Endothelial cell of umbilical vein (primary cell): ENCODE measurements at regions not wholly inside any gene's neighbourhood (a gene's known extent, or its start where the extent isn't known, plus 50 kb on each side); places are given as distances from the start of the nearest gene placed in this dataset.

ENCODE experiments used
- BruUV-seq: library from RNA; stranded (reverse); fragments of 400-500 nt; replicated peaks from 2 replicates; lab custom pipeline; 2021; lab: Mats Ljungman, UMichigan
- CTCF ChIA-PET: fragments of 300-600, 350-600 bp; sonication (Branson Sonifier 250); formaldehyde crosslinking; loops from one replicate; lab custom pipeline; 2021; ENCODE audit warnings: antibody characterized with exemption, inconsistent platforms; lab: Charles Lee
- POLR2A ChIA-PET: fragments of 300-600, 350-600 bp; sonication (Branson Sonifier 250); formaldehyde crosslinking; loops from one replicate; lab custom pipeline; 2021; ENCODE audit warnings: antibody characterized with exemption, inconsistent platforms; lab: Charles Lee
- DNase-seq: peaks from one replicate; pipeline ENCODE4 v3.0.0-alpha.2; 2011; ENCODE audit warnings: low read depth, low spot score
- FAIRE-seq: peaks from 2 replicates; lab custom pipeline; 2011; peaks lifted over from hg19 to GRCh38; lab: Jason Lieb, UNC
- H2AFZ ChIP-seq: 2 replicates; pipeline ENCODE4 v1.6.0; 2012; ENCODE audit warnings: low read depth, low read length, control low read depth, inconsistent platforms
- H3K27ac ChIP-seq: 2 replicates; pipeline ENCODE4 v1.5.1; 2011; ENCODE audit warnings: low read depth, mild to moderate bottlenecking, control low read depth, low read length, moderate library complexity; ENCODE audit not compliant: insufficient read depth
- H3K27me3 ChIP-seq, 2 experiments: 2 replicates each; pipeline versions ENCODE4 v1.6.0 to v1.6.1; 2011; ENCODE audit warnings: low read length in 2 of 2, mixed read lengths in 1 of 2; ENCODE audit not compliant: control insufficient read depth in 2 of 2, insufficient read depth in 2 of 2
- H3K36me3 ChIP-seq, 2 experiments: 2 replicates in 1 of 2; 3 replicates in 1 of 2; pipeline ENCODE4 v1.5.1; 2011; ENCODE audit warnings: low read length in 2 of 2, mild to moderate bottlenecking in 1 of 2, moderate library complexity in 1 of 2; ENCODE audit not compliant: control insufficient read depth in 2 of 2, insufficient read depth in 2 of 2; ENCODE audit errors: extremely low read depth in 1 of 2
- H3K4me1 ChIP-seq: 3 replicates; pipeline ENCODE4 v1.5.1; 2011; ENCODE audit warnings: mild to moderate bottlenecking, low read length; ENCODE audit not compliant: control insufficient read depth, insufficient read depth; ENCODE audit errors: extremely low read depth
- H3K4me2 ChIP-seq: 2 replicates; pipeline ENCODE4 v1.6.1; 2011; ENCODE audit warnings: low read length, control low read depth, mixed read lengths; ENCODE audit not compliant: insufficient read depth
- H3K4me3 ChIP-seq, 3 experiments: fragments of 200-600 bp in 1 of 3; sonication (generic), shearing (Covaris generic) in 1 of 3; replicated peaks in 1 of 3; 2 replicates each; pipeline ENCODE4 v1.5.1; 2011 to 2016; ENCODE audit warnings: control low read depth in 3 of 3, low read length in 3 of 3, mild to moderate bottlenecking in 2 of 3, inconsistent platforms in 1 of 3, low read depth in 1 of 3, moderate library complexity in 1 of 3; ENCODE audit not compliant: insufficient read depth in 1 of 3
- H3K79me2 ChIP-seq: 2 replicates; pipeline ENCODE4 v1.6.0; 2012; ENCODE audit warnings: low read length, inconsistent platforms; ENCODE audit not compliant: control insufficient read depth, insufficient read depth
- H3K9ac ChIP-seq: replicated peaks from 2 replicates; pipeline ENCODE3; 2011; ENCODE audit warnings: low read length, control low read depth; ENCODE audit not compliant: insufficient read depth; ENCODE audit errors: extremely low read depth
- H3K9me1 ChIP-seq: replicated peaks from 3 replicates; pipeline ENCODE4 v1.6.0; 2011; ENCODE audit warnings: mild to moderate bottlenecking, low read length; ENCODE audit not compliant: control insufficient read depth, insufficient read depth; ENCODE audit errors: extremely low read depth
- H3K9me3 ChIP-seq: replicated peaks from 2 replicates; pipeline ENCODE4 v1.5.1; 2012; ENCODE audit warnings: low read length, inconsistent platforms; ENCODE audit not compliant: control insufficient read depth, insufficient read depth
- H4K20me1 ChIP-seq: replicated peaks from 2 replicates; pipeline ENCODE3; 2011; ENCODE audit warnings: mild to moderate bottlenecking, low read length; ENCODE audit not compliant: control insufficient read depth, insufficient read depth; ENCODE audit errors: extremely low read depth
- CTCF ChIP-seq, 2 donors: IDR thresholded peaks; 1 replicate in 1 of 2; 2 replicates in 1 of 2; pipeline ENCODE4 v1.5.1; 2011; ENCODE audit warnings: low read length in 2 of 2, mild to moderate bottlenecking in 2 of 2, moderate library complexity in 2 of 2, control low read depth in 1 of 2, inconsistent platforms in 1 of 2, low read depth in 1 of 2; ENCODE audit not compliant: insufficient read depth in 1 of 2; ENCODE audit errors: extremely low read depth in 1 of 2
- EZH2 ChIP-seq: IDR thresholded peaks from 2 replicates; pipeline ENCODE4 v1.6.1; 2012; ENCODE audit warnings: borderline replicate concordance, low read depth, mild to moderate bottlenecking, moderate library complexity, low read length, inconsistent platforms; ENCODE audit not compliant: severe bottlenecking
- FOS ChIP-seq: IDR thresholded peaks from 2 replicates; pipeline ENCODE4 v1.6.1; 2011; ENCODE audit warnings: mild to moderate bottlenecking, low read length, moderate library complexity, borderline replicate concordance; ENCODE audit not compliant: insufficient read depth
- GATA2 ChIP-seq: IDR thresholded peaks from 2 replicates; pipeline ENCODE4 v1.7.0; 2011; ENCODE audit warnings: low read depth, mild to moderate bottlenecking, moderate library complexity, mixed read lengths, low read length; ENCODE audit not compliant: insufficient read length, insufficient read depth
- JUN ChIP-seq: IDR thresholded peaks from 2 replicates; pipeline ENCODE4 v1.6.1; 2011; ENCODE audit warnings: borderline replicate concordance, low read depth; ENCODE audit not compliant: insufficient read length, insufficient read depth
- MAX ChIP-seq: IDR thresholded peaks from 2 replicates; pipeline ENCODE4 v1.6.1; 2011; ENCODE audit not compliant: insufficient read depth, insufficient read length
- MYC ChIP-seq: IDR thresholded peaks from one replicate; pipeline ENCODE4 v1.6.1; 2011; ENCODE audit warnings: mild to moderate bottlenecking, low read depth, low read length
- POLR2A ChIP-seq: IDR thresholded peaks from 2 replicates; pipeline ENCODE4 v1.6.1; 2012; ENCODE audit warnings: low read depth, mild to moderate bottlenecking, control low read depth, low read length
- POLR2AphosphoS5 ChIP-seq: IDR thresholded peaks from 2 replicates; pipeline ENCODE4 v1.6.1; 2012; ENCODE audit warnings: low read depth, mild to moderate bottlenecking, control low read depth, low read length, moderate library complexity; ENCODE audit not compliant: insufficient read depth
- dilution Hi-C: fragments of 300-500 bp; cut with MboI; formaldehyde crosslinking; loops from one replicate; pipeline ENCODE4 v1.15.0; 2019; ENCODE audit warnings: low sequenced_read_pairs; ENCODE audit not compliant: extremely low pct_ligation_motif_present
- intact Hi-C: fragments of 100-400 bp; cut with micrococcal nuclease; formaldehyde crosslinking; loops from one replicate; pipeline ENCODE4 v1.10.0; 2022

GRCh38 chr3:116950301-116951055 lies 240.9 kb downstream of the TUSC7 start:
- ChIA-PET CTCF (no interaction called here), POLR2A (no interaction called here)
- intact Hi-C loops = no loop called here
- BruUV-seq = no TSS peak
- Histone ChIP-seq H3K9me3 (no peaks in the 10 kb centered on the region), H3K4me1 (no peaks in the 10 kb centered on the region), H4K20me1 (no peaks in the 10 kb centered on the region), H3K27ac (no peak overlapping the region), H2AFZ (no peak overlapping the region), H3K4me2 (no peak overlapping the region), H3K9ac (no peak overlapping the region), H3K27me3 (no peaks in the 10 kb centered on the region), H3K79me2 (no peaks in the 10 kb centered on the region), H3K36me3 (no peaks in the 10 kb centered on the region), H3K9me1 (no peaks in the 10 kb centered on the region), H3K4me3 (no peak overlapping the region)
- DNase-seq (no peak), FAIRE-seq (no peak)
- dilution Hi-C loops = no loop called here
- TF ChIP-seq MYC (no peak), EZH2 (no peak), JUN (no peak), POLR2A (no peak), MAX (no peak), POLR2AphosphoS5 (no peak)

- H3K4me2 ChIP-seq = no peak overlapping the region
- dilution Hi-C loops (no loop called here), intact Hi-C loops (no loop called here)
- H2AFZ ChIP-seq = no peak overlapping the region
- H3K27ac ChIP-seq = no peak overlapping the region
- H3K79me2 ChIP-seq = no peaks in the 10 kb centered on the region
- no peaks in the 10 kb centered on the region for H4K20me1 ChIP-seq
- no TSS peak for BruUV-seq
- POLR2A ChIA-PET = no interaction called here
- no peaks in the 10 kb centered on the region for H3K4me1 ChIP-seq
- TF ChIP-seq GATA2 (no peak), JUN (no peak), MYC (no peak), CTCF (IDR thresholded peaks at IDR 0.05; ENCODE audit: extremely low read depth in 1 of 2, insufficient read depth in 1 of 2, low read depth in 1 of 2, low read length in 2 of 2) (no peak), MAX (no peak), EZH2 (no peak), POLR2A (no peak), POLR2AphosphoS5 (no peak), FOS (no peak)
- H3K27me3 ChIP-seq = no peaks in the 10 kb centered on the region
- CTCF ChIA-PET = interaction anchor here (1.9 kb wide), 1 partner anchor 11 kb away, joined by 5 read pairs; no protein-coding TSS in a partner anchor
- H3K9ac ChIP-seq = no peak overlapping the region
- H3K9me3 ChIP-seq = no peaks in the 10 kb centered on the region
- DNase-seq (no peak), FAIRE-seq (no peak)
- no peaks in the 10 kb centered on the region for H3K36me3 ChIP-seq
- H3K4me3 ChIP-seq = no peak overlapping the region
- no peaks in the 10 kb centered on the region for H3K9me1 ChIP-seq
Observed at GRCh38 chr3:116951610-116952009, 242.0 kb downstream of the TUSC7 start.
